NCI-H345 treated with DMSO at 0.1 percent for 48 hours (cell line): ENCODE measurements at regions not wholly inside any gene's neighbourhood (a gene's known extent, or its start where the extent isn't known, plus 50 kb on each side); places are given as distances from the start of the nearest gene placed in this dataset.

Experiments used
- DNase-seq: peaks from one replicate; lab custom pipeline; 2025; ENCODE audit not compliant: unreplicated experiment; lab: John Stamatoyannopoulos, UW

DNA sequence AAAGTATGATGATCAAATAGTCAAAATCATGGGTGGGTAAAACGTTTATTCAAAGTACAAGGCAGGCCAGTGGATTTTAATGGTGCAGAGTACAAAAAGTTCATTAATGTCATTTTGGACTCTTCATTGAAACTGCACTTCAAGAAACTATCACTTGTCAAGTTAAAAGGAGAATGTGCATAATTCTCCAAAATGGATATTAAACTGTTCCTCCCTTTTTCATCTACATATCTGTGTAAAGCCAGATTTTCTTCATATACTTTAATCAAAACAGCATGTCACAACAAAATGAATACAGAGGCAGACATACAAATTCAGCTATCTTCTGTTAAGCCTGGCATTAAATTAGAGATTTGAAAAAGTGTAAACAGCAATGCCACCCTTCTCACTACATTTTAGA is 401.6 kb downstream of the NR2F1-AS1 start:
- DNase-seq, result no peak

DNA sequence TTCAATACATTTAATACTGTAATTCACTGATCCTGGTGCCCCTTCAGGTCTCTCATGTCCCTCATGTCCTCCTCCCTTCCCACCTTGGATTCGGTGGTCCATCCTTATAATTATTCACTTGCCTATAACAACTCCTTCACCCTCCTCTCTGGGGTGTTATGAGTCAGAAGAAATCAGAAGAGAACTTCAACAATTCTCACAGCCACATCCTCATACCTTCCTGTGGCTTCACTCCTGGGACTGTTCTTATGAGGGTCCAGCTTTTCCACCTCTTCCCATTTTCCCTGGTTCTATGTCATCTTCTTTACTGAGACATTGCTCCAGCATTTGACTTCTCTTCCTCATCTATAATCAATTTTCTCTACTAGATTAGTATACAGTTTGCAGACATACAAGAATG is 406.1 kb downstream of the NR2F1-AS1 start:
- DNase-seq, result no peak

DNA sequence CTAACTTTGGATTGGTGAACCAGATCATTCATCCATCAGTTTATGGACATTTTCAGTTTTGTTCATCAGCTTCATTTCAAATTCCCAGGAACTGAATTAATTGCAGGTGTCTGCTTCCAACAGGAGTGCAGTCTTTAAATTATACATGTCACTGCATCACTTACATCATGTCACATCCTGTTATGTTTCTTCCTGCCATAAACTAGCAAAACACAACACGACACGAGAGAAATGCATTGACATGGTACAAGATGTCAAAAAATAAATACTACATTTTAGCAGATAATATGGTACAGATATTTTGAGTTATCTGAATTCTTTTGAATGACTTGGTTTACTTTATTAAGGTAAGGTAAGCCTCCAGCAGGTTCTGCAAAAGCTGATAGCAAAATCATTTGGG is 415.5 kb downstream of the NR2F1-AS1 start:
- no peak for DNase-seq

GRCh38 chr5:93164690-93165089 is 416.3 kb downstream of the NR2F1-AS1 start:
- DNase-seq, result no peak

- DNase-seq, result no peak
Measured at GRCh38 chr5:93163010-93163663, 417.9 kb downstream of the NR2F1-AS1 start.

DNA sequence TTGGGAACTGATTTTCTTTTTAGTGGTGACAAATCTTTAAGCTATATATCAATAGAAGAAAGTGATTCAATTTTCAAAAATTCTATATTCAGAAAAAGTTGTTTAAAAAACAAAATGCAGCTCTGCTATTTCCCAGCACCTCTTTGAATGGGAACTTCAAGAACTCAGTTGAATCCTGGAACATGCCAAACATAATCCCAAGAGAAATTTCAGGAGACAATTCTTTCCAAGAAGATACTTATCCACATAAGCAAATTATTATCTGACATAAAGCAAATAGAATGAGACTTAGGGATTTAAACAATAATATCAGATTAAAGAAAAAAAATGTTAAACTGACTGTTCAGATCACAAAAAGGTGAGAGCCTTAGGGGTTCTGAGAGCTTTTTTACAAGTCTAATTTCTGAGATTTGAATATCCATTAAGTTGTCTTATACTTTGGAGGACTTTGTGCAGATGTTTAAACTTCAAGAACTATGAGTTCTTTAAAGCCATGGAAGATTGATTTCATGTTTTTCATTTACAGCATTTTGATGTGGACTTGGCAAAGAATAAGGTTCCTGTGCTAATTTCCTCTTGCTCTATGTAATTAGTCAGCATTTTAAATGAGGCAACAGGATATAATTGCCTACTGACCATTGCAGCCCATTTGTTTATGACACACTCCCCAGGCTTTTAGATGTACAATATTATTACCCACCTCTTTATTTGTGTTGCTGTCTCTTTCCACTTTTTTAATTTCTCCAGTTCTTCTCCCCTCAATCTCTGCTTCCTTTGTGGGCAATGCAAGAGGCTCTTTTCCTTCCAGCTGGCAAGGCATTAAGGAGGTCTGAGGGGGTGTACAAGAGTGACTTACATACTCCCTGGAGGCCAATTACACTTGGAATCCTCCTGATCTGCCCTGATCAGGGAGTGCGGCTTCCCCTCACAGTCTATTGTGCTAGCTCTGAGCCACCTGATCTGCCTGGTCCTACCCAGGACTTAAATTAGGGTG is 419.1 kb downstream of the NR2F1-AS1 start:
- no peak for DNase-seq

DNA sequence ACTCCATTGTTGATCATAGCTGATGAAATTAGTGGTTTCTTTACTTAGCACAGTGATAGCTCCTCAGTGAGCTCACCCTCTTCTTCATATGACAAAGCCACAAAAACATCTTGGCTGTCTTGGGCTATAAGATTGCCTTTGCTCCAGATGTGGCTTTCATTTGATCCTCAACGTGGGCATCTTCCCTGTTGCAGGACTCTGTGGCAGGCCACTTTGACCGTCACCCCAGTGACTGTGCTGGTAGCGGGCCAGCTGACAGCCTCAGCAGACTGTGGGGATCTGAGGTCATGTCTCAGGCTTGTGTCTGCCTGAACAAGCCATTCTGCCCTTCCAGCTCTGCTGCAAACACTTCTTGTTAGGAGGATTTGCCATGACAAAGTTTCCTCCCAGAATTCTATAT is 422.2 kb downstream of the NR2F1-AS1 start:
- DNase-seq, result no peak

DNA sequence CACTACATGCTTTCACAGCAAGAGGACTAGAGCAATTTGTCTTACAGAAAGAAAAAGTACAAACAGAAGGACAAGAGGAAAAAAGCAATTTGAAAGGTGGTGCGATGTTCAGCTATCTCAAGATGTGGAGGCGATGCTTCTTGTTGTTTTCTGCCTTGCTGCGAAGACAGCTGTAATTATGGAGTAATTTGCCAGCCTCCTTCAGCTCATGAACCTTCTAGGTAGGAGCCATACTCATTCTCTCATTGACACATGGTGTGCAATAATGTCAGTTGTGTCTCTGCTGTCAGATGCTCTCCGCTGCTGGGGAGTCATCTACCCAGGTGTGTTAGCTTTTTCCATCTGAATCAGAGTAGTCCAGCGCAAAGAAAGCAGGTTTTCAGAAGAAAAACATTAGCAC is 424.5 kb downstream of the NR2F1-AS1 start:
- DNase-seq, result no peak

DNA sequence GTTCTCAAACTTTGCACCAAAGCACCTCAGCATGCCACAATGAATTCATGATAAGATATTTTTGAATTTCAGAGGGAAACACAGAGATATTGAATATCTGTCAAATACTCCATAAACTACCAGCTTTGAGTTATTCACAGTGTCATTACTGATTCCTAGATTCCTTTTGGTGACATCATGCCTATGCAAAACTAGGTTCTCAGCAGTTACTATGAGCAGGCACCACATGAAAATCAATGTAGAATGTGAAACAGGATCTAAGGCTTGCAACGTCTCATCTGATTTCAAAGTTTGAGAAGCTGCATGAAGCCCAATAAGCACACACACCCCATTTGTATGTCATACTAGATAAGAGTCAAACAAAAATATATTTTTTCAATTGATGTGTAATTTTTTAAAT is 426.5 kb downstream of the NR2F1-AS1 start:
- DNase-seq, result no peak

DNA sequence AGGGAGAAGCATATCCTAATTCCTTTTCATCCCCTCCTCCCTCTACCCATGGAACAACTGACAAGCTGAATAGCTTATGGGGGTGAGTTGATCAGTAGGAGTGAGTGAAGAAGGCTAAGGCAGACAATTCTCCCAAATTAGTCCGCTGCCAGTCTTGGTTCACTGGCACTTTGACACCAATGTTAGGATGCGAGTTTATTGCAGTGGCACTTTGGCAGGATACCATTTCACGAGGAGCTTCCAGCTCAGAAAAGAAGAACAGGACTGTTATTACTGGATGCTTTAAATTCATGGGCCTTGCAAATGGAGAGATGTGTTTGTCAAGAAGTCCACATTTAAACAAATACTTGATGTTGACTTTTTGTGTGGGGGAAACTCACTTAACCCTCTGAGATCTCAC is 427.6 kb downstream of the NR2F1-AS1 start:
- DNase-seq, result no peak

GRCh38 chr5:93151896-93152295 is 429.1 kb downstream of the NR2F1-AS1 start:
- DNase-seq, result no peak

GRCh38 chr5:93151121-93151520 is 429.9 kb downstream of the NR2F1-AS1 start:
- DNase-seq, result no peak

GRCh38 chr5:93150311-93151012 is 430.6 kb downstream of the NR2F1-AS1 start:
- no peak for DNase-seq

GRCh38 chr5:93145767-93146166 is 435.3 kb downstream of the NR2F1-AS1 start:
- DNase-seq, result no peak

- no peak for DNase-seq
Measured at GRCh38 chr5:93145019-93145418, 436.0 kb downstream of the NR2F1-AS1 start.

- no peak for DNase-seq
Measured at GRCh38 chr5:93141969-93142368, 439.1 kb downstream of the NR2F1-AS1 start.

GRCh38 chr5:93130624-93131490 is 450.2 kb downstream of the NR2F1-AS1 start:
- no peak for DNase-seq

DNA sequence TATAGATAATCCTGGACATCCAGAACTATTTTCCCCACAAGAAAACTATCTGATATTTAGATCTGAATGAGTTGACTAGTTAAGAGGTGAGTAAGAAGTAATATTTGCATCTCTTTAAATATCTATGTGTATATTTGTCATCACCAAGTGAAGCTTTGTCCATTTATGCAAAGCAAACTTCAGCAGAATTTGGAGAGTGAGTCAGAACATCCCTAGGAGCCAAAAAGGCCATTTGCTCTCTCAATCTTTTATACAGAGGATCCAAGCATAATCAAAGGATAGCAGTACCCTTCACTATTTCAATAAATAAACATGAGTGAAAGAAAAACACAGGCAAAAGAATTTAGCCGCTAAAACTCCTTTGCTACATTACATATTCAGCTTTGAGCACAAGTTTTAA is 454.4 kb downstream of the NR2F1-AS1 start:
- DNase-seq, result no peak

DNA sequence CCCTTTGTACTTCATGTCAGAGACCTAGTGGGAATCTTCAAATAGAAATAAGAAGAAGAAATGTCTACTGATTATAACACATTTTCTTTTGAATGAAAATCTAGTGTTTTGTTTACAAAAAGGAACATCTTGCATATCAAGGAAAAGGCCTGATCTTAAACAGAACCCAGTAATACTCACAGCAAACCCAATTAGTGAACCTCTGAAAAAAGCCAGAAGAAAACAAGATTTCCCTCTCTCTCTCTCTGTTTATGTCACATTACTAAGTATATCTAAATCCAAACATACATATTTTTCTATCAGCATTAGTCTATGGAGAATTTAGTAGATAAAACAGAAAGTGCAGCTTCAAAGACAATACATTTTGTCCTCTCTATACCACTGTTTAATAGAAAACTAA is 457.9 kb downstream of the NR2F1-AS1 start:
- DNase-seq, result no peak

DNA sequence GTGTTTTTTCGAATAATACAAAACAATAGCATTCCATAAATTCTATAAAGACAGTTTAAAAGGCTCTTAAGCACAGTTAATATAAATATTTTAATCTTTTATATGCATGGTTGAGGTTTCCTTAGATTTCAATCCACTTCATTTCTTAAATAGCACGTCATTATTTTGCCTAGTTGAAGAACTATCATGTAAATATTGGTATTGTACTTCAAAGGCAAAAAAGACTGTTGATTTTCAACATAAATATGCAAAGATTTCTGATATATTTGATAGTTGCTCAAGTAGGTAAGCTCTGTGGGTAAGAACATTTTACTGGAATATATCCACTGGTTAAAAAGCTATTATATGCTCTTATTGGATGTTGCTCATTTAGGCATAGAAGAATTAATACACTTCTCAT is 458.6 kb downstream of the NR2F1-AS1 start:
- DNase-seq, result no peak

GRCh38 chr5:93120771-93121170 is 460.2 kb downstream of the NR2F1-AS1 start:
- DNase-seq, result no peak
